ENCODE measurements at regions not wholly inside any gene's neighbourhood (a gene's known extent, or its start where the extent isn't known, plus 50 kb on each side); places are given as distances from the start of the nearest gene placed in this dataset.

DNA sequence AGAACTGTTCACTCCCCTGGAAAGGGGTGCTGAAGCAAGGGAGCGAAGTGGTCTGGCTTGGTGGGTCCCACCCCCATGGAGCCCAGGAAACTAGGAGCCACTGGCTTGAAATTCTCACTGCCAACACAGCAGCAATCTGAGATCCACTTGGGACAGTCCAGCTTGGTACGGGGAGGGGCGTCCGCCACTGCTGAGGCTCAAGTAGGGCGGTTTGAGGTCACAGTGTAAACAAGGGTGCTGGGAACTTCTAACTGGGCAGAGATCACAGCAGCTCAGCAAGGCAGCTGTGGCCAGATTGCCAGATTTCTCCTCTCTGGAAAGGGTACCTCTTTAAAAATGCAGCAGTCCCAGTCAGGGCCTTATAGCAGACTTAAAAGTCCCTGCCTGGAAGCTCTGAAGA lies 53.9 kb upstream of the GALNTL6 start:
- no peaks in the 10 kb centered on the region for H3F3A ChIP-seq (ENCODE audit: insufficient read depth)
- no peaks in the 10 kb centered on the region for H3K9me3 ChIP-seq (ENCODE audit: low read depth)
- TF ChIP-seq EZH2 (IDR thresholded peaks at IDR 0.05; ENCODE audit: insufficient read depth, poor library complexity, severe bottlenecking), result no peak
- no peak for TF ChIP-seq EZH2phosphoT487 (IDR thresholded peaks at IDR 0.05; ENCODE audit: insufficient read depth, low read depth)
- WGBS, 2 experiments (ENCODE audit: low coverage in 1 of 2, low lambda C conversion rate in 2 of 2, missing lambda C conversion rate in 2 of 2), result 44 to 59% methylated on average over 5 of the region's 5 CpGs
- no peaks in the 10 kb centered on the region for H3K36me3 ChIP-seq (ENCODE audit: low read depth)
- no peak overlapping the region for H3K4me2 ChIP-seq (ENCODE audit: unreplicated experiment)
- no peaks in the 10 kb centered on the region for H3K27me3 ChIP-seq (replicated peaks; ENCODE audit: insufficient read depth)
- DNase-seq, result no peak
- no peaks in the 10 kb centered on the region for H3K9me2 ChIP-seq (ENCODE audit: insufficient read depth)
- H4K20me1 ChIP-seq (ENCODE audit: insufficient read depth), result no peaks in the 10 kb centered on the region
- no peaks in the 10 kb centered on the region for H3K4me1 ChIP-seq (ENCODE audit: insufficient read depth)
- H3K27ac ChIP-seq, result no peak overlapping the region
- in situ Hi-C loops (cut with MboI), result no loop called here
- H3K79me2 ChIP-seq (ENCODE audit: insufficient read depth), result no peaks in the 10 kb centered on the region
- H3K4me3 ChIP-seq, result no peak overlapping the region
- H3K9ac ChIP-seq, result no peak overlapping the region
- no peak overlapping the region for H2AFZ ChIP-seq

- 17 to 29% methylated on average over 2 of the region's 2 CpGs for WGBS, 2 experiments (ENCODE audit: low coverage in 1 of 2, low lambda C conversion rate in 2 of 2, missing lambda C conversion rate in 2 of 2)
- Histone ChIP-seq H3F3A (ENCODE audit: insufficient read depth) (no peaks in the 10 kb centered on the region), H3K9me2 (ENCODE audit: insufficient read depth) (no peaks in the 10 kb centered on the region), H3K4me3 (no peak overlapping the region), H3K4me1 (ENCODE audit: insufficient read depth) (no peaks in the 10 kb centered on the region), H3K79me2 (ENCODE audit: insufficient read depth) (no peaks in the 10 kb centered on the region), H3K27ac (no peak overlapping the region), H3K4me2 (ENCODE audit: unreplicated experiment) (no peak overlapping the region), H3K36me3 (ENCODE audit: low read depth) (no peaks in the 10 kb centered on the region), H3K9me3 (ENCODE audit: low read depth) (peaks cover 5% of the 10 kb centered on the region), H3K9ac (no peak overlapping the region), H4K20me1 (ENCODE audit: insufficient read depth) (no peaks in the 10 kb centered on the region), H3K27me3 (replicated peaks; ENCODE audit: insufficient read depth) (no peaks in the 10 kb centered on the region), H2AFZ (no peak overlapping the region)
- no peak for DNase-seq
- no peak for TF ChIP-seq EZH2 (IDR thresholded peaks at IDR 0.05; ENCODE audit: insufficient read depth, poor library complexity, severe bottlenecking)
- in situ Hi-C loops (cut with MboI), result no loop called here
Measured at GRCh38 chr4:171751538-171751937, 61.7 kb upstream of the GALNTL6 start.

- Histone ChIP-seq H3F3A (ENCODE audit: insufficient read depth) (no peaks in the 10 kb centered on the region), H4K20me1 (ENCODE audit: insufficient read depth) (no peaks in the 10 kb centered on the region), H3K9me2 (ENCODE audit: insufficient read depth) (no peaks in the 10 kb centered on the region), H3K27me3 (replicated peaks; ENCODE audit: insufficient read depth) (no peaks in the 10 kb centered on the region), H3K36me3 (ENCODE audit: low read depth) (no peaks in the 10 kb centered on the region), H3K4me2 (ENCODE audit: unreplicated experiment) (no peak overlapping the region), H3K4me3 (no peak overlapping the region), H3K4me1 (ENCODE audit: insufficient read depth) (no peaks in the 10 kb centered on the region), H3K9ac (no peak overlapping the region), H3K9me3 (ENCODE audit: low read depth) (peaks cover 5% of the 10 kb centered on the region), H3K79me2 (ENCODE audit: insufficient read depth) (no peaks in the 10 kb centered on the region), H3K27ac (no peak overlapping the region), H2AFZ (no peak overlapping the region)
- TF ChIP-seq EZH2phosphoT487 (IDR thresholded peaks at IDR 0.05; ENCODE audit: insufficient read depth, low read depth) (no peak), EZH2 (IDR thresholded peaks at IDR 0.05; ENCODE audit: insufficient read depth, poor library complexity, severe bottlenecking) (no peak)
- in situ Hi-C loops (cut with MboI), result no loop called here
- no peak for DNase-seq
Measured at GRCh38 chr4:171746418-171746817, 66.8 kb upstream of the GALNTL6 start.

DNA sequence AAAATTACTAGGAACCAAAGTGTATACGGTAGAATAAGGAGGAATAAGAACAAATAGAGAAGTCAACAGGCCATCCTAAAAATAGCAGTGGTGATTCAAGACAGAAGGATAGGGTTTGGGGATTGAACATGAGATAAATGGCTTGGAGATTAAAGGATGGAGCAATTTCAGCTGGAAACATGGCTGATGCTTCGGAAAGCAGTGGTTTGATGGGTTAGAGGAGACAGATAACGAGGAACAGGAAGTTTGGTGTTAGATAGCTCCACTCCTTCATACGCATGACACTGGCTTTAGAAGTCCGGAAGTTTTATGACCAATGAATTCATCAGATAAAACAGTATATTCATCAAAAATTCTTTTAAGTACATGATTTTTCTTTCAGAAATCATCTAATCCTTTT lies 70.8 kb upstream of the GALNTL6 start:
- no peak overlapping the region for H3K4me3 ChIP-seq
- no peaks in the 10 kb centered on the region for H4K20me1 ChIP-seq (ENCODE audit: insufficient read depth)
- H3K9me2 ChIP-seq (ENCODE audit: insufficient read depth), result no peaks in the 10 kb centered on the region
- 34 to 35% methylated on average over 5 of the region's 5 CpGs for WGBS, 2 experiments (ENCODE audit: low coverage in 1 of 2, low lambda C conversion rate in 2 of 2, missing lambda C conversion rate in 2 of 2)
- no peak overlapping the region for H3K4me2 ChIP-seq (ENCODE audit: unreplicated experiment)
- no peaks in the 10 kb centered on the region for H3K36me3 ChIP-seq (ENCODE audit: low read depth)
- no peak overlapping the region for H3K9ac ChIP-seq
- H2AFZ ChIP-seq, result no peak overlapping the region
- in situ Hi-C loops (cut with MboI), result no loop called here
- no peaks in the 10 kb centered on the region for H3K27me3 ChIP-seq (replicated peaks; ENCODE audit: insufficient read depth)
- no peaks in the 10 kb centered on the region for H3K79me2 ChIP-seq (ENCODE audit: insufficient read depth)
- no peaks in the 10 kb centered on the region for H3F3A ChIP-seq (ENCODE audit: insufficient read depth)
- no peaks in the 10 kb centered on the region for H3K9me3 ChIP-seq (ENCODE audit: low read depth)
- no peaks in the 10 kb centered on the region for H3K4me1 ChIP-seq (ENCODE audit: insufficient read depth)
- TF ChIP-seq EZH2phosphoT487 (IDR thresholded peaks at IDR 0.05; ENCODE audit: insufficient read depth, low read depth), result no peak
- no peak for TF ChIP-seq EZH2 (IDR thresholded peaks at IDR 0.05; ENCODE audit: insufficient read depth, poor library complexity, severe bottlenecking)
- no peak overlapping the region for H3K27ac ChIP-seq
- no peak for DNase-seq

DNA sequence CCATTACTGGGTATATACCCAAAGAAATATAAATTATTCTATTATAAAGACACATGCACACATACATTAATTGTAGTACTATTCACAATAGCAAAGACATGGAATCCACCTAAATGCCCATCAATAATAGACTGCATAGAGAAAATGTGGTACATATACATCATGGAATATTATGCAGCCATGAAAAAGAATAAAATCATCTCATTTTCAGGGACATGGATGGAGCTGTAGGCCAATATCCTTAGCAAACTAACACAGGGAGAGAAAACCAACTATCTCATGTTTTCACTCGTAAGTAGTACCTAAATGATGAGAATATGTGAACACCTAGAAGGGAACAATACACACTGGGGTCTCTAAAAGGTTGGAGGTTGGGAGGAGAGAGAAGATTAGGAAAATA lies 86.0 kb upstream of the GALNTL6 start:
- Histone ChIP-seq H3K79me2 (ENCODE audit: insufficient read depth) (no peaks in the 10 kb centered on the region), H3K36me3 (ENCODE audit: low read depth) (no peaks in the 10 kb centered on the region), H3K4me2 (ENCODE audit: unreplicated experiment) (no peak overlapping the region), H2AFZ (no peak overlapping the region), H4K20me1 (ENCODE audit: insufficient read depth) (no peaks in the 10 kb centered on the region), H3K9ac (no peak overlapping the region), H3F3A (ENCODE audit: insufficient read depth) (no peaks in the 10 kb centered on the region), H3K9me3 (ENCODE audit: low read depth) (no peaks in the 10 kb centered on the region), H3K4me1 (ENCODE audit: insufficient read depth) (no peaks in the 10 kb centered on the region), H3K27ac (no peak overlapping the region), H3K4me3 (no peak overlapping the region), H3K27me3 (replicated peaks; ENCODE audit: insufficient read depth) (no peaks in the 10 kb centered on the region), H3K9me2 (ENCODE audit: insufficient read depth) (no peaks in the 10 kb centered on the region)
- 0 to 4% methylated on average over 1 of the region's 1 CpG for WGBS, 2 experiments (ENCODE audit: low coverage in 1 of 2, low lambda C conversion rate in 2 of 2, missing lambda C conversion rate in 2 of 2)
- DNase-seq, result no peak
- in situ Hi-C loops (cut with MboI), result no loop called here
- no peak for TF ChIP-seq EZH2 (IDR thresholded peaks at IDR 0.05; ENCODE audit: insufficient read depth, poor library complexity, severe bottlenecking)
- TF ChIP-seq EZH2phosphoT487 (IDR thresholded peaks at IDR 0.05; ENCODE audit: insufficient read depth, low read depth), result no peak

All from GM23248 (cell line).